Pancreas (tissue), 10 donors: ENCODE measurements at regions not wholly inside any gene's neighbourhood (a gene's known extent, or its start where the extent isn't known, plus 50 kb on each side); places are given as distances from the start of the nearest gene placed in this dataset.
"Not testable (repeated sequence)": the region's sequence is repeated elsewhere in the genome, so short reads cannot be mapped to it uniquely, and the experiment has no call there.

Experiments
- ATAC-seq, 4 donors: fragments of 200-7000 bp; cut with Tn5 transposase; one replicate each; pipeline versions ENCODE4 v1.8.0 to v1.9.1; 2020; ENCODE audit warnings: mild to moderate bottlenecking in 4 of 4, moderate library complexity in 4 of 4
- DNase-seq, 6 donors: peaks; one replicate each; pipeline ENCODE4 v3.0.0-alpha.2; 2020
- FAIRE-seq: peaks from 2 replicates; lab custom pipeline; 2012; peaks lifted over from hg19 to GRCh38; lab: Jason Lieb, UNC
- H3K27ac ChIP-seq, 4 donors: fragments of 200-600 bp; sonication (generic); 1 replicate in 3 of 4; 2 replicates in 1 of 4; pipeline versions ENCODE4 v1.5.0 to v1.8.0; 2020
- H3K27me3 ChIP-seq, 4 donors: fragments of 200-600 bp; one replicate each; pipeline ENCODE4 v1.8.0; 2021
- H3K36me3 ChIP-seq, 3 donors: fragments of 200-600 bp; sonication (generic) in 1 of 3; one replicate each; pipeline versions ENCODE4 v1.5.0 to v1.8.0; 2020 to 2021
- H3K4me1 ChIP-seq, 3 donors: fragments of 200-600 bp; one replicate each; pipeline ENCODE4 v1.8.0; 2021
- H3K4me3 ChIP-seq, 4 donors: fragments of 200-600 bp; sonication (generic) in 2 of 4; one replicate each; pipeline versions ENCODE4 v1.5.0 to v1.8.0; 2020 to 2021
- H3K9me3 ChIP-seq, 4 donors: fragments of 200-600 bp; one replicate each; pipeline ENCODE4 v1.8.0; 2021
- WGBS, 2 donors: extraction: QIAGEN DNeasy Blood & Tissue Kit; methylation state at CpG; one replicate each; pipeline ENCODE4 v1.1.7; 2013; 5-methylcytosine and 5-hydroxymethylcytosine counted together
- intact Hi-C, 3 donors: fragments of 100-400 bp; cut with DNase I; formaldehyde crosslinking; loops; one replicate each; pipeline versions ENCODE4 v1.11.1 to v1.14.2; 2022
- TF ChIP-seq, protein P1 (sequence below), 4 donors: fragments of 200-600 bp; sonication (generic) in 3 of 4; IDR thresholded peaks; one replicate each; pipeline versions ENCODE4 v1.5.0 to v1.8.0; 2021; ENCODE audit warnings: antibody characterized with exemption in 4 of 4
- donor health status: healthy with polysubstance abuse.
- donor health status: DM: no; HTN: no; CAD: no; lungs with moderate emphysema.
- donor health status: DM: no; HTN: no; CAD: no.
- donor health status: control.
- donor health status: control.
- donor health status: Bipolar disorder and iron deficiency.
- donor health status: DM: yes; HTN: yes; CAD: no.
- donor health status: DM: no; HTN: no; CAD: no.
- donor health status: DM: no; HTN: no; CAD: no.
- donor health status: DM: yes; HTN: yes; CAD: no.

DNA sequence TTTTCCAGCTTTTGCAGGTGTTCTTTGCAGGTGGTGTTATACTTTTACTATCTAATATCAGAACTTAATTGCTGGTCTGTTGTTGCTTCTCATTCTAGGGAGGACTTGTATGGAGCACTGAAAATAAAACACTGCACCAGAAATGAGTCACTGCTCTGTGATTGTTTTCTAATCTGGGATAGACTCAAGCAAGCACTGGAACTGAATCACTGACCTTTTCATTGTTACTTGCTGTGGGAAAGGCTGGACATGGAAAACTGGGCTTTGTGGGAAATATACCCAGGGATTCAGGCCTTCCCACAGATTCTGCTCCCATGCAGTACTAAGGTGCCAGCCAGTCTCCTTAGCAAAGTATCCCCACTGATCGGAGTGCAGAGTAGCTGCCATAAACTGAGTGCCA, 470.0 kb upstream of the GCFC2 start:
- Histone ChIP-seq H3K4me1 (no peaks in the 10 kb centered on the region), H3K36me3 (no peaks in the 10 kb centered on the region), H3K27me3 (no peaks in the 10 kb centered on the region), H3K4me3 (no peak overlapping the region), H3K27ac (no peak overlapping the region), H3K9me3 (no peaks in the 10 kb centered on the region)
- FAIRE-seq = no peak
- TF ChIP-seq, protein P1, sequence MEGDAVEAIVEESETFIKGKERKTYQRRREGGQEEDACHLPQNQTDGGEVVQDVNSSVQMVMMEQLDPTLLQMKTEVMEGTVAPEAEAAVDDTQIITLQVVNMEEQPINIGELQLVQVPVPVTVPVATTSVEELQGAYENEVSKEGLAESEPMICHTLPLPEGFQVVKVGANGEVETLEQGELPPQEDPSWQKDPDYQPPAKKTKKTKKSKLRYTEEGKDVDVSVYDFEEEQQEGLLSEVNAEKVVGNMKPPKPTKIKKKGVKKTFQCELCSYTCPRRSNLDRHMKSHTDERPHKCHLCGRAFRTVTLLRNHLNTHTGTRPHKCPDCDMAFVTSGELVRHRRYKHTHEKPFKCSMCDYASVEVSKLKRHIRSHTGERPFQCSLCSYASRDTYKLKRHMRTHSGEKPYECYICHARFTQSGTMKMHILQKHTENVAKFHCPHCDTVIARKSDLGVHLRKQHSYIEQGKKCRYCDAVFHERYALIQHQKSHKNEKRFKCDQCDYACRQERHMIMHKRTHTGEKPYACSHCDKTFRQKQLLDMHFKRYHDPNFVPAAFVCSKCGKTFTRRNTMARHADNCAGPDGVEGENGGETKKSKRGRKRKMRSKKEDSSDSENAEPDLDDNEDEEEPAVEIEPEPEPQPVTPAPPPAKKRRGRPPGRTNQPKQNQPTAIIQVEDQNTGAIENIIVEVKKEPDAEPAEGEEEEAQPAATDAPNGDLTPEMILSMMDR (IDR thresholded peaks at IDR 0.05) = no peak
- no peak for ATAC-seq
- 77 to 82% methylated on average over 1 of the region's 1 CpG for WGBS, 2 donors
- DNase-seq = no peak
- intact Hi-C loops = no loop called here

DNA sequence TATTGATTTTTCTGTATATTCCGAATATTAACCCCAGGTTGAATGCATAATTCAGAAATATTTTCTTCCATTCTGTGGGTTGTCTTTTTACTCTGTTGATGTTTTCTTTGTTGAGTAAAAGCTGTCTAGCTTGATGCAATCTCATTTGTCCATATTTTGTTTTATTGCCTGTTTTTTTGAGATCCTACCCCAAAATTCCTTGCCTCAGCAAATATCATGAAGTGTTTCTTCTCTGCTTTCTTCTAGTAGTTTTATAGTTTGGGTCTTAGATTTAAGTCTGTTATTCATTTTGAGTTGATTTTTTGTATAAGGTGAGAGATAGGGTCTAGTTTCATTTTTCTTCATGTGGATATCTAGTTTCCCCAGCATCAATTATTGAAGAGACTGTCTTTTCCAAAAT, 467.9 kb upstream of the GCFC2 start:
- intact Hi-C loops = no loop called here
- DNase-seq = no peak
- Histone ChIP-seq H3K27me3 (no peaks in the 10 kb centered on the region), H3K36me3 (no peaks in the 10 kb centered on the region), H3K27ac (no peak overlapping the region), H3K9me3 (no peaks in the 10 kb centered on the region), H3K4me3 (no peak overlapping the region), H3K4me1 (no peaks in the 10 kb centered on the region)
- FAIRE-seq = no peak
- TF ChIP-seq, protein P1 (IDR thresholded peaks at IDR 0.05) = no peak
- ATAC-seq = no peak
- WGBS, 2 donors = 86 to 87% methylated on average over 1 of the region's 1 CpG

DNA sequence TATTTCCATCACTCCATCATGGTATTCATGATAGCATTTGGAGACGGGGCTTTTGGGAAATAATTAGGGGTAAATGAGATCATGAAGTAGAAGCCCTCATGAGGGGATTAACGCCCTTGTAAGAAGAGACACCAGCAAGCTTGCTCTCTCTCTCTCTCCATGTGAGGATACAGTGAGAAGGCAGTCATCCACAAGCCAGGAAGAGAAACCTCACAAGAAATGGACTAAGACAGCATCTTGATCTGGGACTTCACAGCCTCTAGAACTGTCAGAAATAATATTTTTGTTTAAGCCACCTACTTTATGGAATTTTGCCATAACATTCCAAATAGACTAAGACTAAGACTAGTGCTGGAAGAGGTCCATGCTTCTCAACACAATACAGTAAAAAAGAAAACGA, 464.6 kb upstream of the GCFC2 start:
- no peak overlapping the region for H3K4me3 ChIP-seq

DNA sequence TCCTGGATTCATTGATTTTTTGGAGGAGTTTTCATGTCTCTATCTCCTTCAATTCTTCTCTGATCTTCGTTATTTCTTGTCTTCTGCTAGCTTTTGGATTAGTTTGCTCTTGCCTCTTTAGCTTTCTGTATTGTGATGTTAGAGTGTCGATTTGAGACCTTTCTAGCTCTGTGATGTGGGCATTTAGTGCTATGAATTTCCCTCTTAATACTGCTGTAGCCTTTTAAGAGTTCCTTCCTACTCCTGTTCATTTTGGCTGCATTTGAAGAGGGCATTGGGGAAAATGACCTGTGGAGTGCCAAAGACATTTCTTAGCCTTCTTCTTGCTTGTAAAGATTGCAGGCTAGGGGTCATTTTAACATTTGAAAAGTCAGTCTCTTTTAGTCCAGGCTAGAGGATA, 463.8 kb upstream of the GCFC2 start:
- DNase-seq (no peak), FAIRE-seq (no peak), ATAC-seq (no peak)
- Histone ChIP-seq H3K4me3 (no peak overlapping the region), H3K36me3 (no peaks in the 10 kb centered on the region), H3K4me1 (no peaks in the 10 kb centered on the region), H3K9me3 (no peaks in the 10 kb centered on the region), H3K27me3 (no peaks in the 10 kb centered on the region), H3K27ac (no peak overlapping the region)
- TF ChIP-seq, protein P1 (IDR thresholded peaks at IDR 0.05) = no peak
- intact Hi-C loops = no loop called here
- WGBS, 2 donors = 33 to 40% methylated on average over 2 of the region's 2 CpGs

More for the DNA sequence above, 464.6 kb upstream of the GCFC2 start:
- no peak overlapping the region for H3K27ac ChIP-seq
- no peaks in the 10 kb centered on the region for H3K9me3 ChIP-seq
- WGBS, 2 donors = 42 to 61% methylated on average over 3 of the region's 3 CpGs
- FAIRE-seq = no peak
- no peak for ATAC-seq
- intact Hi-C loops = no loop called here
- no peak for DNase-seq
- H3K36me3 ChIP-seq = no peaks in the 10 kb centered on the region
- H3K4me1 ChIP-seq = no peaks in the 10 kb centered on the region
- H3K27me3 ChIP-seq = no peaks in the 10 kb centered on the region
- TF ChIP-seq, protein P1 (IDR thresholded peaks at IDR 0.05) = no peak

DNA sequence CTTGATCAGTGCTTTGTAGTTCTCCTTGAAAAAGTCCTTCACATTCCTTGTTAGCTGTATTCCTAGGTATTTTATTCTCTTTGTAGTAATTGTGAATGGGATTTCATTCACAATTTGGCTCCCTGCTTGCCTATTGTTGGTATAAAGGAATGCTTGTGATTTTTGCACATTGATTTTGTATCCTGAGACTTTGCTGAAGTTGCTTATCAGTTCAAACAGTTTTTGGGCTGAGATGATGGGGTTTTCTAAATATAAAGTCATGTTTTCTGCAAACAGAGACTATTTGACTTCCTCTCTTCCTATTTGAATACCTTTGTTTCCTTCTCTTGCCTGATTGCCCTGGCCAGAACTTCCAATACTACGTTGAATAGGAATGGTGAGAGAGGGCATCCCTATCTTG, 462.5 kb upstream of the GCFC2 start:
- H3K4me1 ChIP-seq, FAIRE-seq, H3K9me3 ChIP-seq, H3K36me3 ChIP-seq, ATAC-seq, H3K27ac ChIP-seq, DNase-seq, H3K4me3 ChIP-seq, intact Hi-C loops, H3K27me3 ChIP-seq: not testable (repeated sequence)
- 0% methylated on average over 1 of the region's 1 CpG for WGBS, 2 donors

DNA sequence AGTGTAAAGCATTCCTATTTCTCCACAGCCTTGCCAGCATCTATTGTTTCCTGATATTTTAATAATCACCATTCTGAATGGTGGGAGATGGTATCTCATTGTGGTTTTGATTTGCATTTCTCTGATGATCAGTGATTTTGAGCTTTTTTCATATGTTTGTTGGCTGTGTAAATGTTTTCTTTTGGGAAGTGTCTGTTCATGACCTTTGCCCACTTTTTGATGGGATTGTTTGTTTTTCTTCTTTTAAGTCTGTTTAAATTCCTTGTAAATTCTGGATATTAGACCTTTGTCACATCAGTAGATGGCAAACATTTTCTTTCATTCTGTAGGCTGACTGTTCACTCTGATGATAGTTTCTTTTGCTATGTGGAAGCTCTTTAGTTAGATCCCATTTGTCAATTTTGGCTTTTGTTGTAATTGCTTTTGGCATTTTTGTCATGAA, 461.5 kb upstream of the GCFC2 start:
- FAIRE-seq, ATAC-seq, intact Hi-C loops: not testable (repeated sequence)

More for the DNA sequence above, 461.5 kb upstream of the GCFC2 start:
- not testable (repeated sequence) for H3K4me3 ChIP-seq, H3K9me3 ChIP-seq, H3K27me3 ChIP-seq, H3K27ac ChIP-seq, DNase-seq, H3K36me3 ChIP-seq, H3K4me1 ChIP-seq
